ENCODE measurements at regions not wholly inside any gene's neighbourhood (a gene's known extent, or its start where the extent isn't known, plus 50 kb on each side); places are given as distances from the start of the nearest gene placed in this dataset.

- DNase-seq: no peak
These were observed 299.7 kb downstream of the CWC27 start for GRCh38 chr5:65068410-65068809.

- DNase-seq: no peak
These were observed 301.3 kb downstream of the CWC27 start for GRCh38 chr5:65070026-65070425.

GRCh38 chr5:65072850-65073249 lies 304.1 kb downstream of the CWC27 start:
- DNase-seq: no peak

GRCh38 chr5:65073250-65073661 lies 304.5 kb downstream of the CWC27 start:
- DNase-seq: no peak

GRCh38 chr5:65075623-65076250 lies 307.0 kb downstream of the CWC27 start:
- no peak for DNase-seq

GRCh38 chr5:65076251-65076869 lies 307.6 kb downstream of the CWC27 start:
- peak; percentile 27 to 37 for DNase-seq

- no peak for DNase-seq
These were observed 308.9 kb downstream of the CWC27 start for GRCh38 chr5:65077653-65078052.

- no peak for DNase-seq
These were observed 309.6 kb downstream of the CWC27 start for GRCh38 chr5:65078331-65078730.

GRCh38 chr5:65081071-65081470 lies 312.3 kb downstream of the CWC27 start:
- DNase-seq: no peak

GRCh38 chr5:65084795-65085515 lies 316.2 kb downstream of the CWC27 start:
- DNase-seq: no peak

GRCh38 chr5:65085516-65085850 lies 316.8 kb downstream of the CWC27 start:
- no peak for DNase-seq

- no peak for DNase-seq
These were observed 317.6 kb downstream of the CWC27 start for GRCh38 chr5:65086234-65086890.

GRCh38 chr5:65087154-65087553 lies 318.4 kb downstream of the CWC27 start:
- DNase-seq: no peak

- DNase-seq: no peak
These were observed 325.5 kb downstream of the CWC27 start for GRCh38 chr5:65094279-65094678.

GRCh38 chr5:65098393-65098792 lies 329.7 kb downstream of the CWC27 start:
- DNase-seq: no peak
